ENCODE measurements at regions not wholly inside any gene's neighbourhood (a gene's known extent, or its start where the extent isn't known, plus 50 kb on each side); places are given as distances from the start of the nearest gene placed in this dataset.

DNA sequence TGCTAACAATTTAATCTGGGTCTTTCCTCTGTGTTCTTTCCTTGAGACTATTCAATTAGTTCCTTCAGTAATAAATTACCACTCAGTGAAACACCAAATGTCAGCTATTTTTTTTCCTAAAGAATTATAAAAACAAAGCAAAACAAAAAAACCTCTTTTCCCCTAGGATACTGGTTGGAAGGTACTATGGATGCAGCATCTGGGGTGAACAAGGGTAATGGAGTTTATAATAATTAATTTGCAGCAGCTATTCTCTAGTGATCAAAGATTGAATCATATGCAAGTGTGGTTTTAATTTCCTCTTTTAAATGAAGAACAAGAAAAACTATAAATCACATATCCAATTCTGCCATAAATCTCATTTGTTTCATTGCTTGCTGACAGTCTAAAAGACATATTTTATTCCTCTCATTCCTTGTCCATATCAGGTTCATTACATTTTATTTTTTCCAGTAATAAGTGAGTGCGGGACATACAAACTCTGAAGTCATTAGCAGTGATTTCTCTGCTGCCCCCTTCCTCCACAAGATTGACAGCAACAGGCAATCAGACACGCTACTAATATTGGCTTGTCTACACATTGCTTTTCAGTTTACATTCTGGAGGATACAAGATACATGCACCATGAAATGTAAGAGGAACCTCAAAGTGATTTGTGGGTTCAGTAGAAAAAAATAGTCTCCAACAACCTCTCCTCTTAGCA is 1093.4 kb upstream of the SLIT2 start:
- TF ChIP-seq CTCF (IDR thresholded peaks at IDR 0.05) (no peak), POLR2A (IDR thresholded peaks at IDR 0.05) (no peak)
